ENCODE measurements at regions not wholly inside any gene's neighbourhood (a gene's known extent, or its start where the extent isn't known, plus 50 kb on each side); places are given as distances from the start of the nearest gene placed in this dataset.

- Histone ChIP-seq H3K4me3 (ENCODE audit: insufficient read depth, low read depth, low read length) (no peak overlapping the region), H4K20me1 (ENCODE audit: insufficient read depth, low read length) (no peaks in the 10 kb centered on the region), H3K4me2 (ENCODE audit: low read length) (no peak overlapping the region), H3K9ac (ENCODE audit: low read length) (no peak overlapping the region), H3K79me2 (ENCODE audit: insufficient read depth, low read length) (no peaks in the 10 kb centered on the region), H3K4me1 (ENCODE audit: insufficient read depth, low read length) (no peaks in the 10 kb centered on the region), H3K27ac (ENCODE audit: low read depth, low read length) (no peak overlapping the region), H3K27me3 (ENCODE audit: insufficient read depth, low read length) (no peaks in the 10 kb centered on the region), H3K9me3 (ENCODE audit: insufficient read depth, low read depth, low read length) (no peaks in the 10 kb centered on the region), H3K36me3 (ENCODE audit: insufficient read depth, low read length) (no peaks in the 10 kb centered on the region), H2AFZ (ENCODE audit: low read depth, low read length) (no peak overlapping the region)
- no peak for DNase-seq (ENCODE audit: low read depth)
- Mint-ChIP-seq H3K9me3 (ENCODE audit: unreplicated experiment) (peaks cover 2% of the 10 kb centered on the region), H3K4me1 (ENCODE audit: low read depth, unreplicated experiment) (no peaks in the 10 kb centered on the region), H3K27ac (ENCODE audit: unreplicated experiment) (no peak overlapping the region), H3K36me3 (ENCODE audit: low read depth, unreplicated experiment) (no peaks in the 10 kb centered on the region), H3K27me3 (ENCODE audit: low read depth, unreplicated experiment) (no peaks in the 10 kb centered on the region), H3K4me3 (ENCODE audit: unreplicated experiment) (no peak overlapping the region)
- no peak for TF ChIP-seq EZH2 (IDR thresholded peaks at IDR 0.05; ENCODE audit: insufficient read depth, low read length)
- TF ChIP-seq, protein P1, sequence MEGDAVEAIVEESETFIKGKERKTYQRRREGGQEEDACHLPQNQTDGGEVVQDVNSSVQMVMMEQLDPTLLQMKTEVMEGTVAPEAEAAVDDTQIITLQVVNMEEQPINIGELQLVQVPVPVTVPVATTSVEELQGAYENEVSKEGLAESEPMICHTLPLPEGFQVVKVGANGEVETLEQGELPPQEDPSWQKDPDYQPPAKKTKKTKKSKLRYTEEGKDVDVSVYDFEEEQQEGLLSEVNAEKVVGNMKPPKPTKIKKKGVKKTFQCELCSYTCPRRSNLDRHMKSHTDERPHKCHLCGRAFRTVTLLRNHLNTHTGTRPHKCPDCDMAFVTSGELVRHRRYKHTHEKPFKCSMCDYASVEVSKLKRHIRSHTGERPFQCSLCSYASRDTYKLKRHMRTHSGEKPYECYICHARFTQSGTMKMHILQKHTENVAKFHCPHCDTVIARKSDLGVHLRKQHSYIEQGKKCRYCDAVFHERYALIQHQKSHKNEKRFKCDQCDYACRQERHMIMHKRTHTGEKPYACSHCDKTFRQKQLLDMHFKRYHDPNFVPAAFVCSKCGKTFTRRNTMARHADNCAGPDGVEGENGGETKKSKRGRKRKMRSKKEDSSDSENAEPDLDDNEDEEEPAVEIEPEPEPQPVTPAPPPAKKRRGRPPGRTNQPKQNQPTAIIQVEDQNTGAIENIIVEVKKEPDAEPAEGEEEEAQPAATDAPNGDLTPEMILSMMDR (IDR thresholded peaks at IDR 0.05; ENCODE audit: insufficient read depth, low read depth, low read length), result no peak
- FAIRE-seq, result no peak
Measured at GRCh38 chr21:21675601-21676000, 677.4 kb downstream of the NCAM2 start.

GRCh38 chr21:21682172-21682571 lies 684.0 kb downstream of the NCAM2 start:
- Mint-ChIP-seq H3K27ac (ENCODE audit: unreplicated experiment) (no peak overlapping the region), H3K4me1 (ENCODE audit: low read depth, unreplicated experiment) (peaks cover 10% of the 10 kb centered on the region), H3K9me3 (ENCODE audit: unreplicated experiment) (peaks cover 2% of the 10 kb centered on the region), H3K4me3 (ENCODE audit: unreplicated experiment) (no peak overlapping the region), H3K36me3 (ENCODE audit: low read depth, unreplicated experiment) (no peaks in the 10 kb centered on the region), H3K27me3 (ENCODE audit: low read depth, unreplicated experiment) (no peaks in the 10 kb centered on the region)
- TF ChIP-seq EZH2 (IDR thresholded peaks at IDR 0.05; ENCODE audit: insufficient read depth, low read length), result no peak
- TF ChIP-seq, protein P1 (IDR thresholded peaks at IDR 0.05; ENCODE audit: insufficient read depth, low read depth, low read length), result no peak
- H3K4me2 ChIP-seq (ENCODE audit: low read length), result peak overlapping the region; percentile 75
- peaks cover 5% of the 10 kb centered on the region for H3K4me1 ChIP-seq (ENCODE audit: insufficient read depth, low read length)
- FAIRE-seq, result peak; percentile 60
- no peaks in the 10 kb centered on the region for H4K20me1 ChIP-seq (ENCODE audit: insufficient read depth, low read length)
- DNase-seq (ENCODE audit: low read depth), result peak; percentile 82
- H3K4me3 ChIP-seq (ENCODE audit: insufficient read depth, low read depth, low read length), result no peak overlapping the region
- H3K9me3 ChIP-seq (ENCODE audit: insufficient read depth, low read depth, low read length), result no peaks in the 10 kb centered on the region
- no peaks in the 10 kb centered on the region for H3K36me3 ChIP-seq (ENCODE audit: insufficient read depth, low read length)
- no peak overlapping the region for H3K9ac ChIP-seq (ENCODE audit: low read length)
- H3K27ac ChIP-seq (ENCODE audit: low read depth, low read length), result peak overlapping the region; percentile 45
- no peaks in the 10 kb centered on the region for H3K79me2 ChIP-seq (ENCODE audit: insufficient read depth, low read length)
- H2AFZ ChIP-seq (ENCODE audit: low read depth, low read length), result peak overlapping the region; percentile 26
- no peaks in the 10 kb centered on the region for H3K27me3 ChIP-seq (ENCODE audit: insufficient read depth, low read length)

DNA sequence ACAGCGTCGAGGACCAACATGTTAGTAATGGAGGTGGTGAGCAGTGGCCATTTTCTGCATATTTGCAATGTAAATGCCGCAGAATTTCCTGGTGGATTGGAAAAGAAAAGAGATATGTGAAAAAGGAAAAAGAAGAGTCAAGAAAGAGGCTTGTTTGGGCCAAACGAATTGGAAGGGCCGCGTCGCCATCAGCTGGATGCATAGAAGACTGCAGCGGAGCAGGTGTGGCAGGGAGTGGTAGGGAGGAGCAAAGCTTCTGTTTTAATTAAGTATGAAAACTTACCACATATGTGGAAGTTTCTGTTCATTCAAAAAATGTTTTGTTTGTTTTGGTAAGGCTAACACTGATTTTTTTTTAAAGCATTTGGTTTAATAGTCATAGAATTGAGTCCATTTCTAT lies 690.7 kb downstream of the NCAM2 start:
- Histone ChIP-seq H3K79me2 (ENCODE audit: insufficient read depth, low read length) (no peaks in the 10 kb centered on the region), H3K9ac (ENCODE audit: low read length) (no peak overlapping the region), H3K4me2 (ENCODE audit: low read length) (no peak overlapping the region), H3K27me3 (ENCODE audit: insufficient read depth, low read length) (no peaks in the 10 kb centered on the region), H3K27ac (ENCODE audit: low read depth, low read length) (no peak overlapping the region), H3K4me1 (ENCODE audit: insufficient read depth, low read length) (no peaks in the 10 kb centered on the region), H3K4me3 (ENCODE audit: insufficient read depth, low read depth, low read length) (no peak overlapping the region), H3K36me3 (ENCODE audit: insufficient read depth, low read length) (no peaks in the 10 kb centered on the region), H2AFZ (ENCODE audit: low read depth, low read length) (no peak overlapping the region), H3K9me3 (ENCODE audit: insufficient read depth, low read depth, low read length) (no peaks in the 10 kb centered on the region), H4K20me1 (ENCODE audit: insufficient read depth, low read length) (no peaks in the 10 kb centered on the region)
- Mint-ChIP-seq H3K4me1 (ENCODE audit: low read depth, unreplicated experiment) (no peaks in the 10 kb centered on the region), H3K27me3 (ENCODE audit: low read depth, unreplicated experiment) (no peaks in the 10 kb centered on the region), H3K4me3 (ENCODE audit: unreplicated experiment) (no peak overlapping the region), H3K36me3 (ENCODE audit: low read depth, unreplicated experiment) (no peaks in the 10 kb centered on the region), H3K27ac (ENCODE audit: unreplicated experiment) (peak overlapping the region; percentile 1), H3K9me3 (ENCODE audit: unreplicated experiment) (no peaks in the 10 kb centered on the region)
- DNase-seq (ENCODE audit: low read depth) (peak; percentile 18), FAIRE-seq (no peak)
- no peak for TF ChIP-seq EZH2 (IDR thresholded peaks at IDR 0.05; ENCODE audit: insufficient read depth, low read length)
- TF ChIP-seq, protein P1 (IDR thresholded peaks at IDR 0.05; ENCODE audit: insufficient read depth, low read depth, low read length), result peak; percentile 52

All from astrocyte (in vitro differentiated cells and primary cell).